ENCODE measurements at regions not wholly inside any gene's neighbourhood (a gene's known extent, or its start where the extent isn't known, plus 50 kb on each side); places are given as distances from the start of the nearest gene placed in this dataset.

DNA sequence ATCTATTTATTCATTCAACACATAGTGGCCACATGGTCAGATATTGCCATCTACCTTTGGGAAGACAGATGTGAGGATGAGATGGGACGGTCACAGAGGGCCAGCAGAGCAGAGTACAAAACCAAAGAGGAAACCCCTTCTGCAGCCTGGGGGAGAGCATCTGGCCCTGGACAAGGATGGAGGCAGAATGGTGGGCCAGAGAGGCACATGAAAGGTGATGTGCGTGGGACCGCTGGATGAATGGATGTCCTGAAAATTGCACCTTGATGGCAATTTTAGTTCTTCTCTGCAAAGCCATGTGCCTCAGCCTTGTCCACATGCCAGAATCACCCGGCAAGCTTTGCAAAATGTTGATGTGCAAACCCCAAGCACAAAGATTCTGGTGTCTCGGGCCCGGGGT, 77.4 kb upstream of the CD93 start:
- no peak for FAIRE-seq

DNA sequence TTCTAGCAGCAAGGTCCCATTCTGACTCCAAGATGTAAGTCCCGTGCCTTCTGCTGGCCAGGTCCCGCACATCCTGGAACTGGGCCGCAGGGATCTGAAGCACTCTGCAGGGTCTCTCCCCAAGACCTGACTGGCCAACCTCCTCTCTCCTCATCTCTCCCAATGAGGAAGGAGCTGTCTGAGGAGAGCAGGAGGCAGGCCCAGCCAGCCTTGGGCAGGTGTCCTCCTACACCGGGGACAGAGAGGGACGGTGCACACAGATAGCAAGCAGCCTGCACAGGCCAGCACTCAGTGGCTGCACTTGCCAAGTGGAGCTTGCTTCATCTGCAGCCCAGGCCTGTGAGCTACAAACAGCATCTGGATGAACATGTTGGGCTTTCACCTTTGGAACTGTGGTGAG, 76.8 kb upstream of the CD93 start:
- FAIRE-seq, result no peak

DNA sequence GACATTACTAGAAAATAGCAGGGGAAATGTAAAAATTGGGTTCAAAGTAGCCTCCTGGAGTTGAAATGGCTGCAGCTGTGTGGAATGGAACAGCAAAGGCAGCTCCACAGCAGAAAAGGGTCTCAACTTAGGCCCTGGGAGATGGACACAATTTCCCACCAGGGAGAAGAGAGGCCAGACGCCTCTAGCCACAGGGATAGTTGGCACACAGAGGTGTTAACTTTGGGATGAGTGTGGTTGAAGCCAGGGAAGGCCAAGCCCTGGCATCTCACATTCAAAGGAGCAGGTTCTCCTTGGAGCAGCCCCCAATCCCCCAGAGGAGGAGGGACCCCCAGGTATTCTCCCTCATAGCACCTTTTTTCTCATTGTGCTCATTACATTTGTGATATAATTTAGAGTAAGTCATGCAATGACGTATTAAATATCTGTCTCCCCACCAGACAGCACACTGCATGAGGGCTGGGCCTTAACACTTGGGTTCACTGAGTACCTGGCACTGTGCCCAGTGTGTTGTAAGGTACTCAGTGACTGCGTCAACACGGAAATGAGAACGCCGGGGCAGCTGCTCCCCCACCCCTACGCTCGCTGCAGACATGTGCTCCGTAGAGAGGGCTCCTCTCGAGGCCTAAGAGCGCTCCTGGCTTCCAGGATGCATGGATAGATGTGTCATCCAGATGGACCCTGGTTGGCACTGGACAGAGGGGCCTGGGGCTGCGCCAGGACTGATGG, 76.0 kb upstream of the CD93 start:
- no peak for FAIRE-seq

DNA sequence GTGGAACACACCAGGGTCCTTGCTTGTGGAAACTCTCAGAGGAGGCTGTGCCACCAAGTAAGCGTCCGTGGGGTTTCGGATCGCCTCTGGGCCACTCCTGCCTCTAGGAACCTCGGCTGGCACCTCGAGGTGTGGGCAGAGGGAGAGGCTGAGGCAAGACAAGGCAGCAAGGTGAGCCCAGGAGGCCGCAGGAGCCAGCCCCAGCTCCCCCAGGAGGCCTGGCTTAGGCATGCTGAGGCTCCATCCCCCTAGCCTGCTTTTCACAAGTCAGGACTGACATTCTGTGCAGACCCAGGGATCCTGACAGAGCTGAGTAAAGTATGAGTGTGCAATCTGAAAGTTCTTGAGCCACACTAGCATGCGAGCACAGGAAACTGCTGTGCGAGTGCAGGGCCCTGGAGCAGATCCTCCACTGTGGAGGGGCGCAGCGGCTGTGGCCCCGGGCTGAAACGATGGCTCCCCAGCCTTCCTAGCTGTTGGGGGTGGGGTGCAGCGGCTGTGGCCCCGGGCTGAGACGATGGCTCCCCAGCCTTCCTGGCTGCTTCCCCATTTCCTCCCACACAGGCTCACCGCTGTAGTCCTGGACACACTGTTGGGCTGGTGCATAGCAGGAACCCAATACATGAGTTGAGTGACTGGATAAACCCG, 75.2 kb upstream of the CD93 start:
- FAIRE-seq, result no peak

DNA sequence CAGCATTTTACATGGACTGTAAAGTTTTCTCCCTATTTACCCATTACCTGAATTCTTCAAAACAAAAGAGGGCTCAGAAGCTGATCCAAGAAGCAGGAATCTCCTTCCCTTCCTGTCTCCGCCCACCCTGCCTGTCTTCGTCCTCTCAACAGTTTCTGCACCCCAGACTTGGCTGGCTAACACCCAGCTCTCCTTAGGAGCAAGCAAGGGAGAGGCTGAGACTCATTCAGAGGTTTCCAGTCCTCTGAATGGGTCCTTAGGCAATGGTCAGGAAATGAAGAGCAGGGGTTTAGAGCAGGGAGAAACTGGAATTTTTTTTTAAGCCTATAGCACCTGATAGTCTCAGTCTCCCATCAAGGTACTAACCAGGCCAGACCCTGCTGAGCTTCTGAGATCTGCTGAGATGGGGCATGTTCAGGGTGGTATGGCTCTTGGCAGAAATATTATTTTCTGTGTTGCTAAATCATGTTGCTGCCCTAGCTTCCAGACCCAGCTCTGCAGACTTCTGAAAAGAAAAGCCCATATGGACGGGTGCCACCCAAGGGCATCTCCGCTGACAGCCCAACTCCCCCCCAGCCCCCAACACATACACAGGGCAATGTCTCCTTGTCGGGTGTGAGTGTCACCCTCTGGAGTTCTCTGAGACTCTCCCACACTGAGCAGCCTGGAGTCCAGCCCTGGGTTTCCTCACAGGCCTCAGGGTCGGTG, 74.6 kb upstream of the CD93 start:
- FAIRE-seq, result no peak

DNA sequence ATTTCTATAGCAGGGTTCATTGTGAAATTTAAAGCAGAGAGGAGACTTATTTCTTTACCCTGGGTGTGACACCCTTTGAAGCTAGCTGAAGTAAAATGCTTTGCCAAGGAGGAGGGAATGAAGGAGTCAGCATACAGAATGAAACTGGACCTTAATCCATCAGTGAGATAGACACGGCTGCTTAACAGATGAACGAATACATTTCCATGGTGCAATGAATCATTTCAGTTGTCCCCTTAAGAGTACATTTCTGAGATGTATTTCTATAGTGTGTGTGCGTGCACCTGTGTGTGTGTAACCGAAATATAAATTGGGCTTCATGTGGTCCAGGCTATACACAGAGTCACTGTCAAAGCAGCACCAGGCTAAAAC, 73.8 kb upstream of the CD93 start:
- FAIRE-seq, result no peak

DNA sequence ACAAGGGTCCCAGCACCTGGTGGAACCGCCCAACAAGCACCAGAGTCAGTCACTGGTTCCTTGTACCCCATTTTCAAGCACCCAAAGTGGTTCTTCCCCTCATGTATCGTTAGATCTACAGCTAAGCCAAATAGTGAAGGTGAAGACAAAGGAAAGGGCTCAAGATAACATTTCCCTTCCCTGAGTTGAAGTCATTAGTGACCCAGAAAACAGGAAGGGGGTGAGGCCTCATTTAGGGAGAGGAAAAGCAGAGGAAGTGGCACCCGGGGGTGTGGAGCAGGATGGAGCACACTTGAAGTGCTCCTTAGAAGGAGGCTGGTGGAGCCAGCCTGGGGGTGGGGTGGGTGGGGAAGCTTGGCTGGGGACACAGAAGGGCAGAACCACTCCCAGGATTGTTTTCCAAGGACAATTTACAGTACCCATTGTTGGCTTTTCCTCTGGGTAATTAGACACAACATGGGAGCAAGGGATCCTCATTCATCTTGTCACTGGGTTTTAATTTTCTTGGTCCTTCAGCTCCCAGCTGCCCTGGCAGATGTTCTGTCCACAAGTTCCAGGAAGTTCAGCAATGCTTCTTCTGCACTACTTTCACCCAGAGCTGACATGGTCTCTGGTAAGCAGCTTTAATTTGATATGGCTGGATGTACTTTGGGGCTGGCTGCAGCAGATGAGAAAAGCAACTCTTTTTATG, 73.3 kb upstream of the CD93 start:
- FAIRE-seq, result no peak

DNA sequence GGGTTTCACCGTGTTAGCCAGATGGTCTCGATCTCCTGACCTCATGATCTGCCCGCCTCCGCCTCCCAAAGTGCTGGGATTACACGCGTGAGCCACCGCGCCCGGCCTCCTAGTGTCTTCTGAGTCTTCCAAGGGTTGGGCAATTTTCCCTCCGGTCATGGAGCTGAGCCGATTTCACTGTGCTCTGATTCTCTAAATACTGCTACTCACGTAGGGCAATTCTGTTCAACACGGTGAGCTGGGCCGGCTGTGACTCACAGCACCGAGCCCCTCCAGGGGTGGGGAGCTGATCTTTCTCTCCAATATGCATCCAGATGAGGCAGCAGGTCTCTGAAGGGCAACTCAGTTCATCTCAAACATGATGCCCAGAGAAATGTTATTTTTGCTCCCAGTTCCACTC, 71.6 kb upstream of the CD93 start:
- no peak for FAIRE-seq

DNA sequence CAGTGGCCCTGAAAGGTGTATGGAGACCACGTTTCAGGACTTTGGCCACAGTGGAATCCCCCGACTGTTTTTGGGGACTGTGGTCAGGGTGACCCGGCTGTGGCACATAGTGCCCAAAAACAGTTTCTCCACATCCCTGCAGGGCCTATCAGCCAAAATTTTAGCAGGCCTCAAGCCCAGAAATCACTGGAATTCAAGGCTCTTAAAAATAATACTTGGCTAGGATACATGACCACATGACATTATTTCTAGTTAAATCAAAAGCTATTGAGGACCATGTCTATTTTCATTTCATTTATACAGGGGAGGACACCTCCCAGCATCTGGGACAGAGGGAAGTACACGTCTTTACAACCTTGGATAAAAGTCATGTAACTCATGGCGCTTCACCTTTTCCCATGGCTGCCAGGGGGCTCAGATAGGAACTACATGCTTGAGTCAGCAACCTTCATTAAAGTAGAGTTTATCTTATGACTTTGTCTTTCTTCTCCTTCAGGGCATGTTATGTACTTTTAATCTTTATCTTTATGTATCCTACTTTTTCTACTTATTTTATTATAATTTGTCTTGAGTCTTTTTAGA, 70.8 kb upstream of the CD93 start:
- FAIRE-seq, result no peak

DNA sequence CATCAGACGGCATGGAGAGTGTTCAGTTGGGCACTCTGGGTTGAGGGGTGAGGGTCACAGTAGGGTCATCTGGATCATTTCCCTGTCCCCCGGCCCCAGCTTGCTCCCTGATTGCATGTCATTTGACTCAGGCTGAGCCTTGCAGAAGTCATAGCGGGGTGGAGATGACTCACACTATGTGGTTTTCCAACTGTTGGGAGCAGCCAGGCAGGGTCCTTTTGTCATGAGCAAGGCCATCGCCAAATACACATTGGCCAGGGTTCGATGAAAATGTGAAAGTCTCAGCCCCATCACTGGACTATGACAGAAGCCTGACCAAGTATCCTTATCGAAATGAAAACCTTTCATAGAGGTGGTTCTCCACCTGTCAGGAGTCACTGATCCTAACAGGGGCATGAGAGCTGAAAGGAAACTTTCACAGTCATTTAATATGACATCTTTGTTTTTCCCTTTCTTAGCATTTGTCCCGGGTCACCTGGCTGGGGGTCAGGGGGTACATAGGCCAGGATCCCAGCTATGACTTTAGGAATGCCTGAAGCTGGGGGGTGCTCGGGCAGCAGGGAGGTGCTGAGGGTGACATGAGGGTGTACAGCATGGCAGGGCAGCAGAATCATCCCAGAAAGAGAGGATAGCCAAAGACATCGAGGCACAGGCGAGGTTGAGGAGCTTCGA, 70.2 kb upstream of the CD93 start:
- FAIRE-seq, result no peak

DNA sequence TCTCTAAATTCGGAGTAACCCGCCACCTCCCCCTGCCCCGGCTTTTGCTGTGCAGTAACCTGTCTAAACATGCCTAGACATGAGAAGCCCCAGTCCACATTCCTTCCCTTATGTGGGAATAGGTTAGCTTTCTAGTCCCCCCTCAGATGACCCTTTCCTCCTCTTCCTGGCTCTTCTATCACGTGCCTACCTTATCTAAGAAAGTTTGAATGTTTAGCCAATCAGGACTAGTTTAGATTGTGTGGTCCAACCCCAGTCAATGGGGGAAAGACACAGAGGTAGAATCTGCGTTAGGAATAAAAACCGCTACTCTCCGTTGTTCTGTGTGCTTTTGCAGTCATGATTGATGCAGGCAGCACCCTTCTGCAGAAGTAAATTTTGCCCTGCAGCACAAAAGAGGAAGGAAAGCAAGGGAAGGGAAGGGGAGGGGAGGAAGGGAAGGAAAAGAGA, 69.0 kb upstream of the CD93 start:
- no peak for FAIRE-seq

DNA sequence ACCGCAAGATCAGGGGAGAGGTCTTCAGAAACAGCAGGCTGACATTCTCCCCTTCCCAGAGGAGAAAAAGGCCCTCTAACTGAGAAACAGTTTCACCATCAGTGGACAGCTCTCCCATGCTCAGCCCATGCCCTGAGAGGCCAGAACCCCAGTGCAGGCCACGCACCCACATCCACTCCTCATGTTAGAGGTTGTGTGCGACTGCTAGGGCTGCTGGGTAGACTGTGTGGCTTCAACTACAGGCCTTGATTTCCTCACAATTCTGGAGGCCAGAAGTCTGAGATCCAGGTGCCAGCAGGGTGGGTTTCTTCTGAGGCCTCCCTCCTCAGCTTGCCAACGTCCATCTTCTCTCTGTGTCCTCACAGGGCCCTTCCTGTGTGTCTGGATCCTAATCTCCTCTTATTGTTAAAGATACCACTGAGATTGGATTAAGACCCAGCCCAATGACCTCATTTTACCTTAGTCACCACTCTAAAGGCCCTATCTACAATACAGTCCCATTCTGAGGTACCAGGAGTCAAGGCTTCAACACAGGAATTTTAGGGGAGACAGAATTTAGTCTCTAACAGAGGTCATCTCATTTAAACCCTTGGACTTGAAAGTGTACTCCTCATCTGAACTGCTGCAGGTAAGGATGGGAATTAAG, 67.7 kb upstream of the CD93 start:
- FAIRE-seq, result no peak

DNA sequence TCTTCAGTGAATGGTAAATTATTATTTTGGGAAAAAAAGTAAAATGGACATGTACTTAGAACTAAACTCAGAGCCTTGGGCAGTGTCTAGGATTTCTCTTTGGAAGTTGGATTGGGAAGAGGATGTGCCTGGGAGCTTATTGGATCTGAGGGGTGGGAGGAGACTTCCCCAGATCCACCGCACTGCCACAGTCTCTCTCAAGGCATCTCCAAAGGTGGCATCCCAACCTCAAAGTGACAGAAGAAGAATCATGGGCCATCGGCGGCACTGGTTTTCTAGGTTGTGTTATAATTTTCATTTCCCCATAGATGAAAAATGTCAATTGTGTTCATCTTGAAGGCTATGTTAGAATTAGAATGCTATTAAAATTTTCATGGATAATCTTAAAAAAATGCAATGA, 66.8 kb upstream of the CD93 start:
- FAIRE-seq, result no peak

DNA sequence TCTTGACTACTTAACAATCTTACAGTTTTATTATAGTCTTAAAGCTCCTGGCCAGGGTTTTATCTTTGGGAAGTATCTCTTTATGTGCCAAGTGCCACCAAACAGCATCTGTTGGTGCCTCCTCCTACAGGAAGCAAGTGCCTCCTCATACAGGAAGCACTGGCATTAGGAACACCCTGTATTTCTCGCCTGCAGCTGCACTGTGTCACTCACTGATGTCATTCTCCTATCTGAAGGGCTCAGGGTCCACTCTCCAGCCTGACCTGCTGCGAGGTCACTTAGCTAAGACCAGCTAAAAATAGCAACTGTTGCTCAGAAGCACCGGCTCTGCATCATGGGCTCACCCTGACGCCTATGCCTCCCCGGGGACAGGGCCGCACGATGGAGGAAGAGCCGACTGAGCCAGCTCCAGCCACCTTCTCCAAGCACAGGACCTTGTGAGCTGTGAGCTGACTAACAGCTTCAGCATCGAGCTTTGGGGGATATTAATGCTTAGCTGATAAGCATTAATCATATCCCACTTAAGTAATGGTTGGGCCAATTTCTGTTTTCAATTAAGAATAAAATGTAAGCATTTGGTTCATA, 66.3 kb upstream of the CD93 start:
- FAIRE-seq, result no peak

DNA sequence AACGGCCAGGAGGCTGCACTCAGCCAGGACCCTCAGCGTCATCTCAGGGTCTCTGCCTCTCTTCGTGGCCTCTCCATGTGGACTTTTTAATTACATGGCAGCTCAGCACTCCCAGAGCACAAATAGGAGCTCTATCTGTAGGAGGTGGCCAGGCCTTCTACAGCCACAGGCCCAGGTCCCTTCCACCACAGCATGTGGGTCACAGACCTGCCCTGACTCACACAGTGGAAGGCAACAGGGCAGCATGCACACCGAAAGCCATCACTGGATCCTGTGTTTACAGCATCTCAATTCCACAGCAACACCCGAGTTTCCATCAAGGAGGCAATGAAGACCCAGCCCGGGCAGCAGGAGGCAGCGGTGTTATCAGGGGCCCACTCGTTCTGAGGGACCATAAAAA, 65.8 kb upstream of the CD93 start:
- FAIRE-seq, result no peak

DNA sequence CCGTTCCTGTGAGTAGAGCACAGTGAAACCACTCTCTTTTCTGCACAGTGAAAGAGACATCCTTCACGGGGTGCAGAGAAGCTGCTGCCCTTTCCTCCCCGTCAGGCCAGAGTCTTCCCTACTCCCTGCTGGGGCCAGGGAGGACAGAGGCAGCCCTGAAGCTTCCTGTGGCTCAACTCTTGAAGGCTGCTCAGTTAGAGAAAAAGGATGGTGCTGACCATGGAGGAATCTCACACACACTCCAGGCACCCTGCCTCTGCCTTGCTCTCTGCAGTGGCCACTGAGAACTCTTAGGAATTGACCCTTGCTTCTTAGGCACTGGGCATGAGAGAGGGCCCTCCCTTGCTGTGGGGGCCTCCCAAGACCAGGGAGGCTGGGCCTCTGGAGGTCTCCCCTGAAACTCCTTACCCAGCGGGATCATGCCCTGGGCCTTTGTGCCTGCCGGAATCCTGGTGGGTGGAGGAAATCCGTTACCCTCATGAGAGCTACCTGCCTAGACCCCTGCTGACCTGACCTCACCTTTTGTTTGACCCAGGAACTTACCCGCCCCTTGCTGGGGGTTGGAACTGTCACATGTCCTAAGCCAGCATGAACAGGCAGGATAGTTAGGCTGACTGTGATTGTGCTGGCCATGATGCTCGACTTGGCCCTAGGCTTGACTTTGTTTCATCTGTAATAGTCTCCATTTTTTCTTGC, 65.0 kb upstream of the CD93 start:
- no peak for FAIRE-seq

DNA sequence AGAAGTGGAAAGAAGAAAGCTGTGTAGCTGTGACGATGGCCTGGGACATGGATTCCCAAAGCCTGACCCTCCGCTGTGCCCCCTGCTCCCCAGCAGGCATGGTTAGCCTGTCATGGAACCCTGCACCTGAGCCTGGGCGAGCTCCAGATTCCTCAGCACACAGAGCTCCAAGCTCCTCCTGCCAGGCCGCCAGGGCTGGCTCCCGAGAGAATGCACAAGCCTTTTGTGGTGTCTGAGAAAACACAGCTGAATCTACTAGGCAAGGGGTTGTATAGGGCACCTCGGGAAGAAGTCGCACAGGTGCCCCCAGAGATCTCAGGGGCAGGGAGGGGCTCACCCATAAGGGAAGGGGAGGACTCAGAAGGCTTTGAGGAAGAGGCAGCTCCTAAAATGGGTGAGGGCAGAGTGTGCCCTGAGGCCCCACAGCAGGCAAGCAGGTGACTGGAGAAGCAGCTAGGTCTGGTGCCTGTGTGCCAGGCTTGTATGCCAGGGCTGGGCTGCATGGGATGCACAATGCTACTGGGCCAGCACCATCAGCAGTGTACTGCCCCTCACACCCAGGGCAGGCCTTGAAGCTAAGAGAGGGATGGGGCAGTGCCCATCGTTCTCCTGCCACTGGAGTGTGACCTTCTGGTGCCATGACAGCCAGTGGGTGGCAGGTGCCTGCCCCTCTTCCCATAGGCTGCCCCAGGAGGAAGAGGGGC, 64.3 kb upstream of the CD93 start:
- no peak for FAIRE-seq

DNA sequence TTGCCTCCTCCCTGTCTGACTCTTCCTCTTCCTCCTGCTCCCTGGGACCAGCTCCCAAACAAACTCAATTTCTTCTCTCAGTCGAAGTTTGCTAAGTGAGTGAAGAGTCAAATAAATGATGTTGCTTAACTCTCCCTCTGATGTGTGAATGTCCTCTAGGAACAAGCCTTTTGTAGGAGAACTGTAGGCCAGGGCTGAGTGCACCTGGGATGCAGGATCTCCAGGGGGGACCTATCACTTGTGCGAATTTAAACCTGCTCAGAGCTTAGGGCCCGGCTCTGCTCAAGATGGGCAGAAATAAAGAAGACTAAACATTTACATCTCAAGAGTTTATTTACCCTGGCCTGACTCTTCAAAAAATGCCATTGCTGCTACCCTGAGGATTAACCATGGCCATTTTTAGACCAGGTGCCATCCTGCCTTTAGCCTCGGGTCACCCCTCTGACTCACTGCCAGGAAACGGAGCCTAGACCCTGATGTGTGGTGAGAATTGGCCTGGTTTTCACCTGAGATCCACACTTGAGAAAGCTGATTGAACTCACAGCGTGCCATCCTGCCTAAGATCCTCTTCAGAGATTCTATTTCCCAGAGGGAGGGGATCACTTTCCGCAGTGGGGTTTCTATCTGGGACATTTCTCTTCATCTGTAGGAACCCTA, 63.6 kb upstream of the CD93 start:
- FAIRE-seq, result no peak

DNA sequence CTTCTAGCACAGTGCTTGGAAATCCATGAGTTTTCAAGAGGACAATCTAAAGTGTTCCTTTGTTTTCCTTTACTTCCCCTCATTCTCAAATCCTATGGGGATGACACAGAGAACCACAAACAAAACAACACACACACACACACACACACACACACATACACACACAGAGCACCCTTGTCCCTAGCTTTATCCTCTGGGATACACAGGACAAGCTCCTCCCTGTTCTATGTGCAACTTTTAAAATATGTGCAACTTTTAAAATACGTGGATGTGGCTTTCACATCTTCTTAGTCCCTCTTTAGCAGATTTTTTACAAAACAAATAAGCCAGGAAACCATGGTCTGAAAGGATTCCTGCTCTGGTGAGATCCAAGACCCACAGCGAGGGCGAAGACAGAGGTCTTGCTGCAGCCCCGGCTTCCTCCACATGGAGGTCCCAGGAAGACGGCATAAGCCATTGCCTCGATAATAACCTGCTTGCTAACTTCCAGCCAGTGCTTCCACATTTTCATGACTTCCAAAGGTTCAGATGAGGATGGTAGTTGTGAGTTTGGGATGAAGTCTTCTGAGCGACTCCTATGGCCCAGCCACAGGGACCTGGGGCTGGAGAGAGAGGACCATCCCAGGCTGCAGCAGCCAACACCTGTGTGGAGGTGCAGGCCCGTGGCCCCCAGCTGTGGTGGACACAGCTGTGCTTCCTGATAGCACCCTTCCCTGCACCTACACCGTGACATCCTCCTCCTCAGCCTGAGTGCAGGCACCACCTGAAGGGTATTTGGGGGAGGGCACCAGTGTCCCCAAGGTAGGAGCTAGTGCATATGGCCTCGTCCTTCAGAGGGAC, 62.8 kb upstream of the CD93 start:
- no peak for FAIRE-seq

Data from G401.6 (cell line).